K562 (cell line): ENCODE measurements at regions not wholly inside any gene's neighbourhood (a gene's known extent, or its start where the extent isn't known, plus 50 kb on each side); places are given as distances from the start of the nearest gene placed in this dataset.

Source experiments
- ATAC-seq: fragments of 200-7000 bp; cut with Tn5 transposase; 3 replicates; pipeline ENCODE4 v1.9.1; 2020; ENCODE audit warnings: moderate library complexity
- BruUV-seq: library from RNA; stranded (reverse); fragments of 400-500 nt; replicated peaks from 2 replicates; lab custom pipeline; 2021; lab: Mats Ljungman, UMichigan
- CTCF ChIA-PET: fragments of 300-600 bp; formaldehyde crosslinking; extraction: SDS; loops from one replicate; lab custom pipeline; 2021; ENCODE audit warnings: low intra/inter-chr PET ratio; lab: Yijun Ruan, JAX
- POLR2A ChIA-PET: fragments of 300-600, 350-650 bp; sonication (Branson Sonifier 250); formaldehyde crosslinking; extraction: SDS; loops from one replicate; lab custom pipeline; 2021; ENCODE audit warnings: antibody characterized with exemption, inconsistent platforms; lab: Yijun Ruan, JAX
- DNase-seq, 4 experiments: peaks; one replicate each; pipeline versions ENCODE4 v3.0.0 to v3.0.0-alpha.2; 2011 to 2018; ENCODE audit warnings: low spot score in 3 of 4, mixed read lengths in 3 of 4; ENCODE audit errors: extremely low read depth in 1 of 4
- FAIRE-seq: peaks from 2 replicates; lab custom pipeline; 2011; peaks lifted over from hg19 to GRCh38; lab: Jason Lieb, UNC
- H2AFZ ChIP-seq: 2 replicates; pipeline ENCODE4 v1.6.0; 2011; ENCODE audit warnings: low read depth, low read length, control low read depth, inconsistent platforms
- H3K27ac ChIP-seq: fragments of 200-600 bp; 3 replicates; pipeline ENCODE4 v1.8.0; 2011; ENCODE audit warnings: low read depth, mild to moderate bottlenecking, control low read depth, inconsistent platforms, low read length, moderate library complexity, mixed read lengths; ENCODE audit errors: extremely low read depth
- H3K27me3 ChIP-seq, 2 experiments: fragments of 300-600 bp in 1 of 2; 2 replicates in 1 of 2; 3 replicates in 1 of 2; pipeline versions ENCODE4 v1.6.0 to v1.8.0; 2011; ENCODE audit warnings: inconsistent platforms in 2 of 2, low read length in 2 of 2, mild to moderate bottlenecking in 1 of 2, mixed read lengths in 1 of 2, moderate library complexity in 1 of 2; ENCODE audit not compliant: control insufficient read depth in 2 of 2, insufficient read depth in 2 of 2
- H3K36me3 ChIP-seq: fragments of 300-600 bp; 3 replicates; pipeline ENCODE4 v1.8.0; 2011; ENCODE audit warnings: mild to moderate bottlenecking, low read length, inconsistent platforms; ENCODE audit not compliant: control insufficient read depth, insufficient read depth
- H3K4me1 ChIP-seq, 2 experiments: fragments of 200-600 bp in 1 of 2; replicated peaks in 1 of 2; 2 replicates in 1 of 2; 3 replicates in 1 of 2; pipeline versions ENCODE4 v1.5.1 to v1.8.0; 2011; ENCODE audit warnings: inconsistent platforms in 2 of 2, low read length in 2 of 2, mild to moderate bottlenecking in 1 of 2, mixed read lengths in 1 of 2, moderate library complexity in 1 of 2; ENCODE audit not compliant: control insufficient read depth in 2 of 2, insufficient read depth in 2 of 2
- H3K4me2 ChIP-seq: 2 replicates; pipeline ENCODE4 v1.6.1; 2011; ENCODE audit warnings: low read length, control low read depth, inconsistent platforms, mixed read lengths; ENCODE audit not compliant: insufficient read depth
- H3K4me3 ChIP-seq: fragments of 200-600 bp; sonication (generic), shearing (Covaris generic); 2 replicates; pipeline ENCODE4 v1.5.1; 2016; ENCODE audit warnings: control low read depth, inconsistent platforms
- H3K79me2 ChIP-seq: fragments of 200-600 bp; 3 replicates; pipeline ENCODE4 v1.8.0; 2011; ENCODE audit warnings: low read length, inconsistent platforms; ENCODE audit not compliant: control insufficient read depth, insufficient read depth
- H3K9ac ChIP-seq, 2 experiments: 2 replicates each; pipeline versions ENCODE4 v1.6.0 to v1.6.1; 2011; ENCODE audit warnings: low read depth in 2 of 2, low read length in 2 of 2, control low read depth in 1 of 2, inconsistent platforms in 1 of 2, mild to moderate bottlenecking in 1 of 2, mixed read lengths in 1 of 2; ENCODE audit not compliant: insufficient read depth in 1 of 2
- H3K9me1 ChIP-seq: one replicate; pipeline ENCODE4 v1.6.0; 2011; ENCODE audit warnings: inconsistent platforms, mild to moderate bottlenecking, low read length, moderate library complexity; ENCODE audit not compliant: control insufficient read depth, insufficient read depth
- H3K9me3 ChIP-seq: replicated peaks from 2 replicates; pipeline ENCODE4 v1.5.1; 2011; ENCODE audit warnings: low read depth, low read length, inconsistent platforms; ENCODE audit not compliant: control insufficient read depth, insufficient read depth
- H4K20me1 ChIP-seq: replicated peaks from 2 replicates; pipeline ENCODE4 v1.6.1; 2011; ENCODE audit warnings: low read length, inconsistent platforms, mixed read lengths; ENCODE audit not compliant: control insufficient read depth, insufficient read depth
- CBX2 ChIP-seq: fragments of 200-600 bp; sonication (generic); IDR thresholded peaks from one replicate; pipeline ENCODE4 v1.6.1; 2012; ENCODE audit warnings: mild to moderate bottlenecking, low read length, inconsistent platforms; ENCODE audit not compliant: insufficient read depth, poor library complexity, severe bottlenecking
- DEAF1 ChIP-seq: fragments of 450-650 bp; formaldehyde crosslinking; IDR thresholded peaks from 2 replicates; pipeline ENCODE4 v1.4.0; 2020; ENCODE audit warnings: mild to moderate bottlenecking, moderate library complexity
- E2F6 ChIP-seq, 2 experiments: IDR thresholded peaks; 2 replicates each; pipeline ENCODE4 v1.6.1; 2011; ENCODE audit warnings: borderline replicate concordance in 1 of 2, control low read depth in 1 of 2, low read depth in 1 of 2, low read length in 1 of 2, mild to moderate bottlenecking in 1 of 2, mixed read lengths in 1 of 2, moderate library complexity in 1 of 2; ENCODE audit not compliant: insufficient read depth in 1 of 2, insufficient read length in 1 of 2, poor library complexity in 1 of 2, severe bottlenecking in 1 of 2; ENCODE audit errors: extremely low read depth in 1 of 2
- EZH2 ChIP-seq: IDR thresholded peaks from 2 replicates; pipeline ENCODE4 v1.6.1; 2012; ENCODE audit warnings: low read depth, mild to moderate bottlenecking, inconsistent platforms, low read length, borderline replicate concordance
- KLF10 ChIP-seq: fragments of 250-450 bp; sonication (Bioruptor Pico); IDR thresholded peaks from 2 replicates; pipeline ENCODE4 v1.6.1; 2021; ENCODE audit warnings: matching md5 sums
- MED1 ChIP-seq: sonication (generic); formaldehyde crosslinking; IDR thresholded peaks from 2 replicates; pipeline ENCODE4 v1.8.1; 2023; ENCODE audit warnings: missing genetic modification reagents, borderline replicate concordance
- PRMT5 ChIP-seq: sonication (generic); formaldehyde crosslinking; IDR thresholded peaks from 2 replicates; pipeline ENCODE4 v1.5.0; 2020; ENCODE audit warnings: missing genetic modification reagents
- WGBS: fragments of 100-300 bp; shearing (Covaris generic); methylation state at CpG from one replicate; pipeline ENCODE4 v1.1.6; 2016; ENCODE audit warnings: low coverage, mixed read lengths; ENCODE audit not compliant: insufficient coverage; ENCODE audit errors: missing lambda C conversion rate; 5-methylcytosine and 5-hydroxymethylcytosine counted together
- in situ Hi-C: fragments of 300-500 bp; cut with MboI; formaldehyde crosslinking; loops from 4 replicates; pipeline ENCODE4 v1.15.0; 2018; ENCODE audit warnings: inconsistent platforms, mixed read lengths
- intact Hi-C: fragments of 100-400 bp; cut with micrococcal nuclease; formaldehyde crosslinking; loops from 2 replicates; pipeline ENCODE4 v1.14.2; 2022

- DNase-seq (no peak), FAIRE-seq (no peak), ATAC-seq (no peak)
- H3K9me3 ChIP-seq, result no peaks in the 10 kb centered on the region
- no TSS peak for BruUV-seq
- no peak overlapping the region for H3K4me3 ChIP-seq
- no peaks in the 10 kb centered on the region for H3K79me2 ChIP-seq
- WGBS, result 2% methylated on average over 9 of the region's 9 CpGs
- H3K27me3 ChIP-seq, result peaks cover 43 to 62% of the 10 kb centered on the region in 2 experiments
- H3K4me2 ChIP-seq, result no peak overlapping the region
- intact Hi-C loops, result no loop called here
- H3K9ac ChIP-seq, result no peak overlapping the region
- TF ChIP-seq DEAF1 (no peak), MED1 (CRISPR knock-in tag) (no peak), E2F6 (IDR thresholded peaks at IDR 0.05; ENCODE audit: borderline replicate concordance in 1 of 2, extremely low read depth in 1 of 2, insufficient read depth in 1 of 2, insufficient read length in 1 of 2, low read depth in 1 of 2, low read length in 1 of 2, poor library complexity in 1 of 2, severe bottlenecking in 1 of 2) (no peak), KLF10 (CRISPR knock-in tag) (no peak), EZH2 (no peak), CBX2 (peak; percentile 21), PRMT5 (no peak)
- no peak overlapping the region for H2AFZ ChIP-seq
- no peaks in the 10 kb centered on the region for H3K36me3 ChIP-seq
- ChIA-PET POLR2A (interaction anchor here (1.0 kb wide), 1 partner anchor 9 kb away, joined by 3 read pairs; no protein-coding TSS in a partner anchor), CTCF (interaction anchor here (0.6 kb wide), 1 partner anchor 1782 kb away, joined by 4 read pairs; no protein-coding TSS in a partner anchor)
- H3K27ac ChIP-seq, result no peak overlapping the region
- no peaks in the 10 kb centered on the region for H4K20me1 ChIP-seq
- in situ Hi-C loops, result no loop called here
- no peaks in the 10 kb centered on the region for H3K9me1 ChIP-seq
- peaks cover 0 to 8% of the 10 kb centered on the region in 2 experiments; a peak in 3 of 5 replicates for H3K4me1 ChIP-seq
These were observed 131.5 kb upstream of the DLX2 start for GRCh38 chr2:172233987-172234715.
